ENCODE measurements at regions not wholly inside any gene's neighbourhood (a gene's known extent, or its start where the extent isn't known, plus 50 kb on each side); places are given as distances from the start of the nearest gene placed in this dataset.

GRCh38 chr2:71934595-71935261 lies 212.9 kb downstream of the CYP26B1 start:
- TF ChIP-seq CTCF (conservative IDR thresholded peaks at IDR 0.05; ENCODE audit: low read depth, low read length) (no peak), EZH2 (IDR thresholded peaks at IDR 0.05; ENCODE audit: borderline replicate concordance, low read depth, low read length, poor library complexity, severe bottlenecking) (no peak)

Measured in A673 (cell line).